ENCODE measurements at regions not wholly inside any gene's neighbourhood (a gene's known extent, or its start where the extent isn't known, plus 50 kb on each side); places are given as distances from the start of the nearest gene placed in this dataset.
A peak's percentile ranks its signal among the peaks of the same experiment; 100 is the strongest.

DNA sequence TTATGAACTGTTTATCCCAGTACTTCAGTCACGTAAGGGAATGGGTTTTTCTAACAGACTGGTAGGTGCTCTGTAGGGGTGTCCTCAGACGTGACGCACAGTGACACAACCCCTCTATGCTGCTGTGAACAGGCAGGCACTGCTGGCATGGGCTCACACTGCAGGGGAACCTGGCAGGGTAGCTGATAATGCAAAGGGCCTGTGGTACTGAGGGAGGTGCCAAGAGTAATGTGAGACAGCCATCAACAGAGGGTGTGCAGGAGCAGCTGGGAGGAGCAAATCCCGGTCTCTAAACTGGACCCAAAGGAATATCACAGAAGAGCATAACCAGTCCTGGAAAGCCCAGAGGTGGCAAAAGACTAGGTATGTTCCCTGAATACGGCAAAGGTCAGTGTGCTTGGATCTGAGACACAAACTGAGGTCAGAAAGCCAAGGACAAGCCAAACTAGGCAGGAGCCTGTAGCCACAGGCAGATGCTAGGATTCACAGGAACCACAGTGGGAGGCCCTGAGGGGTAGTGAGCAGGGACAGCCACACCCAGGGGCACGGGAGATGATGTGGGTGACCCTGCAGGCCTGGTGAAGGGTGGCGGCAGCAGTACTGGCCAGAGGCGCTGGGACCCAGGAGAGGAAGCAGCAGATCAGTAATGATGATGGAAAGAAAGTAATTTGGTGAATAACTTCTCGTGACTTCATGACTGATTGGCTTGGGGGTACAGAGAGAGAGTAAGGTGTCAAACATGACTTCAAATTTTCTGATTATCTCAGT lies 248.1 kb upstream of the CHRNA7 start:
- no peak for DNase-seq

DNA sequence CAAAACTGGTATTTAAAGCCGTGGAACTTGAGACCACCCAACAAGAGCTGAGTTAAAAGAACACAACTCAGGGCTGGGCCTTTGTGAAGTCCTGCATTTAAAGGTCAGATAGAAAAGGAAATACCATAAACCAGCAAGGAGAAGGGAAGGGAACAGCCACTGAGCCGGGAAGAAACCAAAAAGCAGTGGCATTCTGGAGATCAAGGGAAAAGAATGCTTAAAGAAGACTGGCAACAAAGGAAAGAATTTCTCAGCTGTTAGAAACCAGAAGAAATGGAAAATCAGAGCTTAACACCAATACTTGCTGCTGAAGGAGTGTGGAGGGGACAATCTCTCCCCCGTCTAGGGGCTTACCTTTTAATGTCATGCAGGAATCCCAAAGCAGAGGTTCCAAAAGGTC lies 247.4 kb upstream of the CHRNA7 start:
- DNase-seq = no peak

DNA sequence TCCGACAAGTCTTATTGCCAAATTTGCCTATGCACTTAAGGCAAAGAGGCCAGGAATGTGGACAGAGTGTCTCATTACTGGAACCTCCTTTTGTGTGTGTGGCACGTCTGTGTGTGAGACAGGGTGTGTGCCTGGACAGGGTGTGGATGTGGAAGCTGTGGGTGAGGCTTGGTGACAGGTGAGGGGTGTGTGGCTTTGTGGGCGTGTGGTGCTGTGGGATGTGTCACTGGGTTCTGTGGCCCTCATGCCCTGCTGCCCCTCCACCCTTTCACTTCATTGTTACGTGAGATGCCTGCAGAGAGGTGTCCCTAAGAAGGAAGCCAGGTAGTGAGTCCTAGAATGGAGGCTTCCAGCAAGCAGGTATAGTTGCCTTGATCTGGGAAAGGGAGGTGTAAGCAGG lies 244.0 kb upstream of the CHRNA7 start:
- DNase-seq = no peak

DNA sequence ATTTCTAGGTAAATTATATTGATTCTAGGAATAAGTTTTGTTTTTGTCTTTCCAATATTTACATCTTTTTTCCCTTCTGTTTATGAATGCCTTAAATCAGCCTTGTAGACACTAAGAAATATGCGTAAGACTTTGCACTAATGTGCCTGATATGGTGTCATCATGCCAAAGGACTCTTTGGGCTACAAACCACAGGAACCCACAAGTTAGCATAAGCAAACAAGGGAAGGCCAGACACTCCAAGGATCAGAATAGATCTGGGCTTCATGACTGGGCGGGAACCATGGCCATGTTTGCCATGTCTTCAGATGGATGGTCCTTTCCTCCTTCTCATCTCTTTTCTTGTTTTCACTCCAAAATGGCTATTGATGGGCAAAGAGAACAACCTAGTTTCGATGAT lies 242.2 kb upstream of the CHRNA7 start:
- DNase-seq = no peak

DNA sequence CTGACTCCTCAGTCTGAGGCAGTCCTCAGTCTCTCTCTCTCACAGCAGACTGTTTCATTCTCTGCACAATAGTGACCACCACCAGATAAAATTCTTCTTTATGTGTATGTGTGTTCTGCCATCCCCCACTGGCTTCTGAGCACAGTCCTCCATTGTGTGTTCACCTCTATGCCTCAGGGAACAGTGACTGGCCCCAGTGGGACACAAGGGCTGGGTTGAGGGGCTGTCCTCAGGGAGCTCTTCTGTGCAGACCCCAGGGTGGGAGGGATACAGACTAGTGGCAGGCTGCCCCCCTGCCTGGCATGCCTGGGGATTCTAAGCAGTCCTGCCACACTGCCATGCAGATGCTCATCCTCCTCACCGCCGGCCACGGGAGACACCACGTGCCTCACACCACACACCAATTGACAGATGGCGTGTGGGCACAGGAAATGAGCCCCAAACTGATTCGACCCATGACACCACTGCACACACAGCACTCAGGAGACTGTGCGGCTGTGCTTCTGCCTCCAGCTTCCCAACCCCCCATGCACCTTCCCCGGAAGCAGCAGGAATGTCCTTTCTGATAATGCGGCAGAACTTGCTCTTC lies 237.6 kb upstream of the CHRNA7 start:
- DNase-seq = no peak

DNA sequence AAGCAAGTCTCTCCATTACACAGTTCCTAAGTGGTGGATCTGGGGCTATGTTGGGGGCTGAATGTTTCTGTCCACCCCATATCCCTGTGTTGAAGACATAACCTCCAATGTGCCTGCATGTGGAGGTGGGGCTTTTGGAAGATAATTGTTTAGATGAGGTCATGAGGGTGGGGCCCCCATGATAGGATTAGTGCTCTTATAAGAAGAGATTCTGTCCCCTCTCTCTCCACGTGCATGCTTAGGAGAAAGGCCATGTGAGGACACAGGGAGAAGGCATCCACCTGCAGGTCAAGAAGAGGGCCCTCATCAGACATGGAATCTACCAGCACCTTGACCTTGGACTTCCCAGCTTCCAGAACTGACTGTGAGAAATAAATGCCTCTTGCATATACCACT lies 231.0 kb upstream of the CHRNA7 start:
- no peak for DNase-seq

DNA sequence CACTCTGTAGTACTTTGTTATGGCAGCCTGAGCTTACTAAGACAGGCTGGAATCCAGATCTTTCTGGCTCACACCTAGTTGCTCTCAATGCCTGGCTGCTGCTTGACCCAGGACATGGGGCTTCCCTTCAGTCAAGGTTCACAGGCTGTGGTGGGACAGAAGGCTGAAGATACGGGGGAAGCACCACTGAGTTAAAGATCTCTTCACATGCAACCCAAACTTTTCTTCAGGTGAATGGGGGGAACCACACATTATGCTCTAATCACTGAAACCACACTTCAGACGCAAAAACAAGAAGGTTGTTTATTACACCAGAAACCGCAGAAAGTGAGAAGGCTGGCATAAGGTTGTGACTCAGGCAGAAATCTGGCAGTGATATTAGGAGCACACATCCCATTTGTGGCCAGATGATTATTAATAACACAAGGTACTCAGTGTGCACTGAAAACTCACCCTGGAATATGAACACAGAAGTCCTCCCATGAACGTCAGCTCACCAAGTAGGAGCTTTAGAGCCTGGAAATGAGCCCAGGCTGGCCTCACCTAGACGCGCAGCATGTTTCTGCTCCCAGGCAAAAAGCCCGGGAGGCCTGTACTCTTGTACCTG lies 230.5 kb upstream of the CHRNA7 start:
- DNase-seq = no peak

DNA sequence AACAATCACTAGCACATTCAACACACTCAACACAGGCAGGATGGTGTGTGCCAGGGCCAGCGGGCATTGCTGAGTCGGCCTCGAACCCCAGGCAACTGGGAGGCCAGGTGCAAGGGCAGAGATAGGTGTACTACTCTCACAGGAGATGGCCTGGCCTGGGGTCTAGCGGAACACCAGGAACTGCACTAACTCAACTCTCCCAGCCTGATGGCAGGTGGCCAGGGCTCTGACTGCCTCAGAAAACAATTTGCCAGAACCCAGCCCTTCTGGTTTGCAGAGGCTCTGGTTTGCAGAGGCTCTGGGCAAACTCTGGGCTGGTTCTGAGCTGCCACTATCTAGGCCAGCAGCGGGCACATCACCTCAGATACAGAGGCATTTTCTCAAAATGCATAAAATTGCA lies 229.2 kb upstream of the CHRNA7 start:
- peak; percentile 14 for DNase-seq

DNA sequence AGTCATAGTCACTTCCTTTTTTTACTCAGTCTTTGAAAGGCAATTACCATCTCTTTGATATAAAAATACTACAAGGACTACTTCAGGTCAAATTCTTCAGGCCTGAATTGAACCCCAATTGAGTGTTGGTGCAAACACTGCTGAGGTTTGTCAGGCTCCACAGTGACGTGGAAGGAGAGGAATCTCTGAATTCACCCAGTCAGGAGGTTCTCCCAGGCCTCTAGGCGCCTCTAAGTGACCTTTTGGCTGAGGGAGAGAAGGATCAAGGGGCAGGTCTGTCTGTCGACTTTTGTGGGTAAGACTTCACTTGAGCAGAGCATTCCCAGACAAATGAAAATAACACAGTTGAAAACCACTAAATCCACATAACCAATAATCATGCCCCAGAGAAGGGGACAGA lies 227.6 kb upstream of the CHRNA7 start:
- DNase-seq = no peak

DNA sequence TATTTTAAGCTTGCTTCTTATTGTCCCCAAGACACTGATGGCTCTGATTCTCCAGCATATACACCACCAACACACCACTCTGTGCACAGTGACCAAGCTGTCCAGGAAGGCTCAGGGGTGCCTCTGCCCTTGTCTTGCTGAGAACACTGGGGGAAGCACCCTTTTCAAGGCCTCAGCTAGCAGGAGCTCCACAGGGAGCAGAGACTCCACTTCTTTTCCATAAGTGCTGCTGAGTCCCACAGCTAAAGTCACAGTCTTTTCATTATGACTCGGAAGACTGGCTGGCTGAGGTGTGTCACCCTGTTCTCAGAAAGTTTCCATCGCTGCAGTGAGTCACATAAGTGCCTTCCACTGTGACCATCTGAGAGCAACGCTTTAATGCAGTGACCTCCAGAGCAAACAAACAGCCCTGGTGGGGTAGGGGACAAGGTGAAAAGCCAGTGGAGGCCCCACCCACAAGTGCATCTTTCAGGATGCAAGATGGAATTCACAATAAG lies 226.9 kb upstream of the CHRNA7 start:
- peak; percentile 4 for DNase-seq

DNA sequence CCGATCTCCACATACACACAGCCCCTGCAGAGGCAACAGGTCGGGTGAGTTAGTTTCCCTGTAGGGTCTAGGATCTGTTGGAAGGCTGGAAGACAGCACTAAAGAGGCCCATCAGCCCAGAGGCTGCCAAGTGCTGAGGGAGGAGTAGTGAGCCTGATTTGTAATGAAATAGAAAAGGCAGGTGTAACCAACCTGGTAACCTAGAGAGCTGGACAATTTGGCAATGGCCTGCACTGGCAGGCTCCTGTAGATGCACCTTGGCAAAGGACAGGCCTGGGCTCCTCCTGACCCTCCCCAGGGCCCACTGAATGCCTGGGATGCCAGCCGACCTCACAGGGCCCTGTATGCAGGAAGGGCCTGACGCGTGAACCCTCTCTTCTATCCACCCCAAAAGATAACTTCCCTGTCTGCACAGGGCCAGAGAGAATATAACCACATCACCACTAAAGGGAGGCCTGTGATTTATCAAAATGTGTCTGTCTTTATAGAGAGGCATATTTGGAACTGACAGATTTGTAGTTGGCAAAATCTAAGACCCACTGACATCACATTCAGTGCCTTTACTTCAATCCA lies 225.1 kb upstream of the CHRNA7 start:
- DNase-seq = no peak

DNA sequence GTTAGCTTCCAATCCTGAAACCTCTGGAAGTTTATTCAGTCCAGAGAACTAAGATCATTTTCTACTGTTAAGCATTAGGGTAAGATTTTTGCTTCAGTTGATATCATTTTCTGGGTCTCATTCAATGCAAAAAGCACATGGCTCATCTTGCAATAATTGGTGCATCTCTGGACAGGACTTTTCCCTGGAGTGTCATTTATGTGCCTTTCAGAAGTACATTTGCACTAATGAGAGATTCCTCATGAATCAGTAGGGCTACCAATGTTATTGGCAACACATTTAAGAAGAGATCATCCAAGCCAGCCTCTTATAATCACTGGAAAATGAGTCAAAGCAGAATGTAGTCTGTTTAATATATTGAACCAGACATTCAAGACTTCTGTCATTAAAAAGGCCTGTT lies 224.2 kb upstream of the CHRNA7 start:
- no peak for DNase-seq

DNA sequence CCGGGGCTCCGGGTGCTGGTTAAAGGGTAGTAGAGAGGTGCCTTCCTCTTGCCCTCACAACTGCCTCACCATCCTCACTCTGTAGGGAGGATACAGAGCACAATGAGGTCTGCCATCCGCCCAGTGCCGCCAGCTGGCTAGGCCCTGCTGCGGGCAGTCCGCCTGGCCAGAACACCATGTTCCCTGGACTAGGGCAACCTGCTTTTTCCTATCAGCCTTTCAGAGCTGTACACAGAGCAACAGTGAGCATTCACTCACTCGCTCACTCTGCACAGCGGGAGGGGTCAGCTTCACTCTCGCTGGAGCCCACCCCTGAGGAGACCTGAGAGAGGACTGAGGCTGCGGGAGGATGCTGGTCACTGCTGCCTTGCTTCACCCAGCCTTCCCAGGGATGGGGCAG lies 218.7 kb upstream of the CHRNA7 start:
- no peak for DNase-seq

DNA sequence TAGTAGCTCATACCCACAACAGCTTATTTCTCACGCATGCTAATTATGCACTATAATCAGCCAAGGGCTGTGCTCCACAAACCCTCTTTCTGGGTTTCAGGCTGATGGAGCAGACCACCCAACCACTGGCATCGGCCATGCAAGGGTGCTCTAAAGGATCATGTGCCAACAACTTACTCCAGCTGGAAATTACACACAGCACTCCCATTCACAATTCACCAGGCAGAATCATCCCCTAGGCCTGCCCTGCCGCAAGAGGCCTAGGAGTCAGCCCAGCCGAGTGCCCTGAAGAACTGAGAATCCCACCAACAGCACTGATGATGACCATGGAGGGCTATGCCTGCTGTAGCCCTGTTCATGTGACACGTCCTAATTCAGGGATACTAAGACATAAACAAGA lies 216.2 kb upstream of the CHRNA7 start:
- DNase-seq = no peak

DNA sequence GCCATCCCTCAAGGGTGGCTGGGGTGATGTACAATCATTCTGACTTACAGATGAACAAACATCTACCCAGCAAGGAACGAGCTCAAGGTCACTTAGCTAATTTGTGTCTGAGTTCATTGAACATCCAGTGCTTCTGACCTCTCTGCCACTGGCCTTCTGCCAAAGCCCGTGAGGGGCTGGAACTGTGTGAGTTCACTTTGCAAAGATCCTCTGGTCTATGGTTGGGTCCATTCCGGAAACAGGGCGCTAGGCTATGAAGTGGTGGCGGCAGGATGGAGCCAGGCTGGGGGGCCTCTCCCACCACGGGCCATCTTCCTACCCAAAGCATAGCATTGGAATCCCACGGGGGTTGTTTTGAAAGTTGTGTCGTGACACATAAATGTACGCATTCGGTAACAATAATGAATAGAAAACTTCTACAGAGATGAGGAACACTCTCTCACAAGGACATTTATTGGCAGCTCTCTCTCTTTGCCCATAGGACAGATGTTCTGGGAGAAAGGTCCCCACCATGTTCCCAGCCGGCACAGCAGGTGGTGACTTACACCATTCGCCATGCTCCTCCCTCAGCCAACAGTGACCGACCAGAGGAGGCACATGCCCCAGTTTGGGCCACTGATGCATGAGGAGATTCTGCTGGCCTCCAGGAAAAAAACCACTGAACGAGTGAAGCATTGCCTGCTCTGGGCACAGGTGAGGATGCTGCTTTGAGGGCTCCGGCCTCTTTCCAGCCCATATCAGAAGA lies 214.7 kb upstream of the CHRNA7 start:
- DNase-seq = no peak

DNA sequence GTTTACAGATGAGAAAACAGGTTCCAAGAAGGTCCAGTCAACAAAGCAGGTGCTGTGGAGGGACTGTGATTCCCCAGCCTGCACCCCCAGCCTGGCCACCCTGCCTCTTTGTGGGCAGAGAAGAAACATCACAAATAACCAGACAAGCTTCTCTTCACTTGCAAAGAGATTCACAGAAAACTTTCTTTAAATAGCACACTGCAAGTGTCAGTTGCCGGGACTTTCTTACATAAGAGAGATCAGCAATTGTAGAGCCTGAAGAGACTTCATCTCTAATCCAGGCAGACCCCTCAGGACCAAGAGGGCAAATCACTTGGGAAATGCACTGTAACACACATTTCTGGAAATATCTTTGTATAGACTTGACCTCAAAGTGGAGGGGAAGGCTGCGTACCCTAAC lies 207.9 kb upstream of the CHRNA7 start:
- DNase-seq = no peak

DNA sequence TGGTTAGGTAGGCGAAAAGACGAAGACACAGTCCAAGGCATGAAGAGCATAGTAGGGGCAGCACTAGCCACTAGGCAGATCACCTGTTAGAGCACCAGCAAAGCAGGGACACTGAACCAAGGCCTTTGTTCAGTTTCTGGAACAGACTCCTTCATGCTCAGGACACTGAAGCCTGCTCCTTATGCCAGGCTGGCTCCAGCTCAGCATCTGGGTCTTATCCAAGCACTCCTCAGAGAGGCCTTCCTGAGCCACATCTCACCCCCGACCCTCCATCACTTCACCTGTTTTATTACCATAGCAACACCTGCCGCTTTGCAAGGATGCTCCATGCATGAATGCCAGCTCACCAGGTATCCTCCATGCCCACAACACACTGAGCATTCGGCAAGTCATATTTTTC lies 206.3 kb upstream of the CHRNA7 start:
- no peak for DNase-seq

DNA sequence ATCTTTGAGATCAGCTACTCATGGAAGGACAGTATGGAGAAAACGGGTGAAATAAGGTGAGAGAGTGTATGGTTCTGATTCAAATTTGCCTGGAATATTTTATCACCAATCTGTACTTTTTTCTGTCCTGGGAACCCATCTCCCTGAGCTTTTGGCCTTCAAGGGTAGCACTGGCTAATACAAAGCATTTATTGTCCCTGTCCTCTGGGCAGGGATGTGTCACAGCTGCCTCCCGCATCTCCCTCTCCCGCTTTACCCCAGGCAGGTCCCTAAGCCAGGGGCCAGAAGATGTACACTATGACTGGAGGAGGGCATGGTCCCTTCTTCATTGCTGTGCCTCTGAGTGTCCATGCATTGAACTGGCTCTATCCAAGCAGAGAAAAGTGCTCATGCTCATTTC lies 201.7 kb upstream of the CHRNA7 start:
- no peak for DNase-seq

DNA sequence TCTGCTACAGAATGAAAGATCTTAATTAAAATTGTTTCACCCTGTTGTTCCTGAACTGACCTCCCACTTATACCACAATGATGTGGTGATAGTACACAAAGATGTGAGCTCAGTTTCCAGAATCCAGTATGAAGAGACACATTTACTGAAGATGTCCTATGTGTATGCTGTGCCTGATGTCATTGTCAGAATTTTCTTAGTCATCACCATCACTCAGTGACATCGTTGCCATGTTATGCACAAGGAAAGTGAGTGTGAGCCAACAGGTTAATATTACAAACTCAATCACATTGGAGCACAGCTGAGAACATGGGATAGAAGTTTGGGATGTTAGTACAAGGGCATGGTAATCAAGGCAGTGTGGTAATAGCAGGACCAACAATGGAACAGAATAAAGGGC lies 199.7 kb upstream of the CHRNA7 start:
- DNase-seq = no peak

DNA sequence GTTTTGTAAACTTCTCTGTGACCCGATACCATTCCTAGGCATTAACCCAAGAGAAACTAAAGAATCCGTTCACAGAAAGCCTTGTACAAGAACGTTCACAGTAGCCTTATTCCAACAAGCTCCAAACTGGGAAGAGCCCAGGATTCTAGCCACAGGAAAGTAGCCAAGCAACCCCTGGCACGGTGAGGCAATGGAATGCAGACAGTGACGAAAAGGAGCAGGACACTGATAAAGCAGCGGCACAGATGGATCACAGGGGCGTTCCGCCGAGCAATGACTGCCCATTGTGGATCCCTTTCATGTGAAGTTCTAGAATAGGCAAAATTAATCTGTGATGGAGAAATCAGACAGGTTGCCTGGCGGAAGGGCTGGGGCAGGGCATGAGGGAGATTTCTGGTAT lies 198.7 kb upstream of the CHRNA7 start:
- DNase-seq = no peak

DNA sequence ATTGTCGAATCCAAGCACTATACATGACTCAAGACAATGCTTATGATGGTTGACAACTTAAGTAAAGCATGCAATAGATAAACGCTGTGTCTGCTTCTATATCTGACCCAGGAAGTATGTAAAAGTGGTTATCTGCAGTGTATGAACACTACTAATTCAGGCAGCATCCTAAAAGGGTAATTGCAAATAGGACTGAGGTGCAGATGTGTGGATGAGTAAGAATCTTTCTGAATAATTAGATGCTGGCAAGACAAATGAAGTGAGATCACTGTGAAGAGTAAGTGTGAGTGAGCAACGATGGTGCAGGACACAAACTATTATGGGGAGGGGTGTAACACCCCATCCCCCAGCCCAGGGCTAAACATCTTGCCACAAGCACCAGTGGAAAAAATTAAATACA lies 195.7 kb upstream of the CHRNA7 start:
- DNase-seq = no peak

DNA sequence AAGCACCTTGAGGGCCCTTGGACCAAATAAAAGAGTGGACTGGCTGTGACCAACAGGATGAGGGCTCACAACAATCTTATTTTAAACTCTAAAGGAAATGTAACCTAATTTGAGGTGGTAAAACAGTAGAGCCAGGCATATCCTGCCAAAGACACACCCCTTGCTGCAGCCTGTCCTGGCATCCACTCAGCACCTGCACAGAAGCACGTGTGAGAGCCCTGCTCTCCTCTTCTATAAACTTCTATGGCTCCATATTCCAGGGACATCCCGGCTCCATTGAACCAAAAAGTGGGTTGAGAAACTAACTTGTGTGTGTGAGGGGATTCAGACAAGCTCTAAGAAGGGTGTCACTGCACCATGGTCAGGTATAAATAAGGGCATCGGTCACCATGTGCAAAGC lies 190.9 kb upstream of the CHRNA7 start:
- DNase-seq = no peak

DNA sequence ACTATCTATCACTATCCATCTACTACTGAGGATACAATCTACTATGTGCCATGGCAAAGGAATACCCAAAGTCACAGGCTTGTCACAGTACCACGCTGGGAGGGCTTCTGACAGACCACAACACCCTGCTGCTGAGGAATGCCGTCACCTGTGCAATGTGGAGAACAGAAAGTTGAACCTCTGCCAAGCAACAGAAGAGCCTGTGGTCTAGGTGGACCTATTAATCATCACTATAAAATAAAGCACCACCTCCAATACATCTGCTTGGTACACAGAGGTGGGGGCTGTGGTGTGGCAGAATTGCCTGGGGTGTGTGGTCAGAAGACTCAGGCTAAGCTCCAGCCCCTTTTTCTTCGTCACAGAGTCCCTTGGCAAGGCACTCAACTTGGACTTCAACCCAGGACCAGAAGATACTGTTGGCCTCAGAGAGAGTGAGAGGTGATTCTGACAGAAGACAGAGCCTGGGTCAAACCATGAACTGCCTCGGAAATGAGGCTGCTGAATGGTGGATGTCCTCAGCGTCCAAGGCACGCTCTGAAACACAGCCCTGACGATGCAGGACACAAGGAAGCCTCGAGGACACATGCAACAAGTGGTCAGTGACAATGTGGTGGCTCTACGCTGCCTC lies 189.4 kb upstream of the CHRNA7 start:
- no peak for DNase-seq

Data from fibroblast of skin of scalp (primary cell).